HL-60 (cell line): ENCODE measurements at regions not wholly inside any gene's neighbourhood (a gene's known extent, or its start where the extent isn't known, plus 50 kb on each side); places are given as distances from the start of the nearest gene placed in this dataset.

Experiments used
- DNase-seq, 2 experiments: peaks; one replicate each; pipeline ENCODE4 v3.0.0-alpha.2; 2010 to 2020; ENCODE audit warnings: low read depth in 1 of 2, low spot score in 1 of 2
- H3K27ac ChIP-seq: fragments of 250-450 bp; sonication (Bioruptor Pico); replicated peaks from 2 replicates; pipeline ENCODE4 v1.5.1; 2020; ENCODE audit warnings: mild to moderate bottlenecking, moderate library complexity
- H3K27me3 ChIP-seq: fragments of 250-450 bp; sonication (Bioruptor Pico); 2 replicates; pipeline ENCODE4 v1.5.1; 2021; ENCODE audit warnings: mild to moderate bottlenecking, moderate library complexity; ENCODE audit not compliant: insufficient read depth, poor library complexity, severe bottlenecking
- H3K4me3 ChIP-seq: replicated peaks from 2 replicates; pipeline ENCODE4 v1.5.1; 2011; ENCODE audit warnings: mild to moderate bottlenecking, control low read depth, low read length; ENCODE audit not compliant: insufficient read depth
- GABPA ChIP-seq: IDR thresholded peaks from 2 replicates; pipeline ENCODE4 v1.6.1; 2012; ENCODE audit warnings: low read depth
- POLR2AphosphoS5 ChIP-seq: IDR thresholded peaks from 2 replicates; pipeline ENCODE4 v1.6.1; 2012; ENCODE audit warnings: low read depth
- SPI1 ChIP-seq: IDR thresholded peaks from 2 replicates; pipeline ENCODE4 v1.6.1; 2012; ENCODE audit warnings: low read depth, mild to moderate bottlenecking, borderline replicate concordance
- TF ChIP-seq, protein P1 (sequence below): IDR thresholded peaks from 2 replicates; pipeline ENCODE4 v1.6.1; 2012; ENCODE audit warnings: low read depth; ENCODE audit not compliant: insufficient replicate concordance
- TF ChIP-seq, protein P2 (sequence below): IDR thresholded peaks from one replicate; pipeline ENCODE4 v1.5.1; 2011; ENCODE audit warnings: low read length, control low read depth, inconsistent platforms; ENCODE audit not compliant: insufficient read depth

DNA sequence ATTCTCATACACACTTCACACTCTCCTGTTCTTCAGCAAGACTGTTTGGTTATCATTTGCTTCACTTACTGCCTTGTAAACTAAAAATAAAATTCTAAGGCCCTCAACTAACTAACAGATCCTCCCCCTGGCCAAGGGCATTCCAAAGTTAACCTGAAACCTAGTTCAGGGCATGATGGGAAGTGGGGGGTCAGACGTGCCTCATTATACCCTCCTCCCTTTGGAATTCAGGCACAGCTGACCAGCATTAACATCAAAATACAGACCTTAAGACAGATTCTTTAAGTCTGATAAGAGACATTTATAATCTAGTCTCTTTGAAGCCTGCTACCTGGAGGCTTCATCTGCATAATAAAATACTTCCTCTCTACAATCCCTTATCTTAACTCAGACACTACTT, 221.0 kb downstream of the NOL4 start:
- TF ChIP-seq, protein P1, sequence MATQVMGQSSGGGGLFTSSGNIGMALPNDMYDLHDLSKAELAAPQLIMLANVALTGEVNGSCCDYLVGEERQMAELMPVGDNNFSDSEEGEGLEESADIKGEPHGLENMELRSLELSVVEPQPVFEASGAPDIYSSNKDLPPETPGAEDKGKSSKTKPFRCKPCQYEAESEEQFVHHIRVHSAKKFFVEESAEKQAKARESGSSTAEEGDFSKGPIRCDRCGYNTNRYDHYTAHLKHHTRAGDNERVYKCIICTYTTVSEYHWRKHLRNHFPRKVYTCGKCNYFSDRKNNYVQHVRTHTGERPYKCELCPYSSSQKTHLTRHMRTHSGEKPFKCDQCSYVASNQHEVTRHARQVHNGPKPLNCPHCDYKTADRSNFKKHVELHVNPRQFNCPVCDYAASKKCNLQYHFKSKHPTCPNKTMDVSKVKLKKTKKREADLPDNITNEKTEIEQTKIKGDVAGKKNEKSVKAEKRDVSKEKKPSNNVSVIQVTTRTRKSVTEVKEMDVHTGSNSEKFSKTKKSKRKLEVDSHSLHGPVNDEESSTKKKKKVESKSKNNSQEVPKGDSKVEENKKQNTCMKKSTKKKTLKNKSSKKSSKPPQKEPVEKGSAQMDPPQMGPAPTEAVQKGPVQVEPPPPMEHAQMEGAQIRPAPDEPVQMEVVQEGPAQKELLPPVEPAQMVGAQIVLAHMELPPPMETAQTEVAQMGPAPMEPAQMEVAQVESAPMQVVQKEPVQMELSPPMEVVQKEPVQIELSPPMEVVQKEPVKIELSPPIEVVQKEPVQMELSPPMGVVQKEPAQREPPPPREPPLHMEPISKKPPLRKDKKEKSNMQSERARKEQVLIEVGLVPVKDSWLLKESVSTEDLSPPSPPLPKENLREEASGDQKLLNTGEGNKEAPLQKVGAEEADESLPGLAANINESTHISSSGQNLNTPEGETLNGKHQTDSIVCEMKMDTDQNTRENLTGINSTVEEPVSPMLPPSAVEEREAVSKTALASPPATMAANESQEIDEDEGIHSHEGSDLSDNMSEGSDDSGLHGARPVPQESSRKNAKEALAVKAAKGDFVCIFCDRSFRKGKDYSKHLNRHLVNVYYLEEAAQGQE: no peak
- TF ChIP-seq, protein P2, sequence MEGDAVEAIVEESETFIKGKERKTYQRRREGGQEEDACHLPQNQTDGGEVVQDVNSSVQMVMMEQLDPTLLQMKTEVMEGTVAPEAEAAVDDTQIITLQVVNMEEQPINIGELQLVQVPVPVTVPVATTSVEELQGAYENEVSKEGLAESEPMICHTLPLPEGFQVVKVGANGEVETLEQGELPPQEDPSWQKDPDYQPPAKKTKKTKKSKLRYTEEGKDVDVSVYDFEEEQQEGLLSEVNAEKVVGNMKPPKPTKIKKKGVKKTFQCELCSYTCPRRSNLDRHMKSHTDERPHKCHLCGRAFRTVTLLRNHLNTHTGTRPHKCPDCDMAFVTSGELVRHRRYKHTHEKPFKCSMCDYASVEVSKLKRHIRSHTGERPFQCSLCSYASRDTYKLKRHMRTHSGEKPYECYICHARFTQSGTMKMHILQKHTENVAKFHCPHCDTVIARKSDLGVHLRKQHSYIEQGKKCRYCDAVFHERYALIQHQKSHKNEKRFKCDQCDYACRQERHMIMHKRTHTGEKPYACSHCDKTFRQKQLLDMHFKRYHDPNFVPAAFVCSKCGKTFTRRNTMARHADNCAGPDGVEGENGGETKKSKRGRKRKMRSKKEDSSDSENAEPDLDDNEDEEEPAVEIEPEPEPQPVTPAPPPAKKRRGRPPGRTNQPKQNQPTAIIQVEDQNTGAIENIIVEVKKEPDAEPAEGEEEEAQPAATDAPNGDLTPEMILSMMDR: no peak
- no peak for TF ChIP-seq GABPA
- TF ChIP-seq SPI1: no peak
- no peak for TF ChIP-seq POLR2AphosphoS5
- DNase-seq: no peak
- Histone ChIP-seq H3K27ac (no peak overlapping the region), H3K27me3 (no peaks in the 10 kb centered on the region), H3K4me3 (no peak overlapping the region)

DNA sequence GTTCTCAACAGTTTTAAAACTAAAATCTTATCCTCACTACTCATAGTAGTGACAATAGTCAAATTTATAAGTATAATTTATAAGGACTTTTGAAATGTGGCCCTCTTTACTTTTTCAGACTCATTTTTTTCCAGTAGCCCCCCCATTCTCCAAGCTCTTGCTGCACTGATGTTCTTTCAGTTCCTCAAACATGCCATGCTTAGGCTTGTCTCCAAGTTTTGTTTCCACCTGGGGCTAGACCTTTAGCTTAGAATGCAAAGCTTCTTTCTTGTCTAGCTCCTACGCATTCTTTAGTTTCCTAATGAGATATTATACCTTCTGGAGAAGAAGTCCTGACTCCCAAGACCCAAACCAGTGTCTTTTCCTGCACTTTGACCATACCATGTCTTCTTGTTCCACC, 222.6 kb downstream of the NOL4 start:
- no peak for TF ChIP-seq POLR2AphosphoS5
- TF ChIP-seq, protein P2: no peak
- TF ChIP-seq, protein P1: no peak
- no peak for TF ChIP-seq SPI1
- no peak for TF ChIP-seq GABPA
- Histone ChIP-seq H3K4me3 (no peak overlapping the region), H3K27ac (no peak overlapping the region)

DNA sequence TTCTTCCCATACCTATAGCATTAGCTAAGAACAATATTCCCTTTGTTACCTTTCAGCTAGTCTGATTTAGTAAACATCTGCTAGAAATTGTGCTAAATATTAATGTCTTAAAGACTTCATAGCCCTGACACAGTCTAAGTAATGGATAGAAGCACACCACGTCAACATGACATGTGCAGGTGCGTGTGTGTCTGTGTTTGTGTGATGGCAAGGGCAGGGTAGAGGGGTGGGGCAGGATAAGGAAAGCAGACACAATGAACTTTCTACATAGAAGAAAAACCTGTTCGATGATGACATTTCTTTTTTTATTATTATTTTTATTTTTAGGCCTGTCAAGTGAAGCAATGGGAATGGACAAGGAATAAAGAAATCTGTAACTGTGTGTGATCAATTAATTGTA, 223.3 kb downstream of the NOL4 start:
- Histone ChIP-seq H3K4me3 (no peak overlapping the region), H3K27me3 (no peaks in the 10 kb centered on the region), H3K27ac (no peak overlapping the region)
- no peak for DNase-seq
- TF ChIP-seq, protein P1: no peak
- TF ChIP-seq, protein P2: no peak
- TF ChIP-seq POLR2AphosphoS5 (no peak), GABPA (no peak), SPI1 (no peak)

More for the DNA sequence above, 222.6 kb downstream of the NOL4 start:
- DNase-seq: no peak
- no peaks in the 10 kb centered on the region for H3K27me3 ChIP-seq
